ENCODE measurements at regions not wholly inside any gene's neighbourhood (a gene's known extent, or its start where the extent isn't known, plus 50 kb on each side); places are given as distances from the start of the nearest gene placed in this dataset.
A peak's percentile ranks its signal among the peaks of the same experiment; 100 is the strongest.

DNA sequence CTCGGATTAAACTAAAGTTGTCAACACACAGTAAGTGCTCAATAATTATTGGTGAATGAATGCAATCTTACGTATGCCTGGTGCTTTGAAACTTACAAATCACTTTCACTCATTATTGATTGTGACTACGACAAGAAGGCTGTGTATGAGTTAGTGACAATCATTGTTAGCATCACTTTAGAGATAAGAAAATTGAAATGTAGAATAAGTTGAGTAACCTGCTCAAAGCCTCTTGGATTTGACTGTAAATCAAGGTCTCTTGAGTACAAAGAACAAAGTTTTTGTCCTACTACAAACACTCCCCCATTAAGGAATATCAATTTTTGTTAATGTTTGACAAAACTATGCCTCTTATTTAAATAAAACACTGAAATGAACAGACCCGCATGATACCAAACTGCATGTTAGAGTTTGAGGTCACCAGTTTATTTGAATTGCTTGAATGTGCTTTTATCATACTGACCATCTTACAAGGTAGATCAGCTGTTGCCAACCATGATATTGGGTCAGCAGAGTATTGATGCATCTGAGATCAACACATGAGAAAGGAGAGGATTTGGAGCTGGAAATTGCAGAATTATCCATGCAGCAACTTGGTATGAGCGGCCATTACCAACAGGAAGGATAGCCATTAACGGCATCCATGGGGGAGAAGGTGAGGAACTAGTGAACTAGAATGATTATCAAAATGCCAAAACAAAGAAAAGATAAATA lies 142.1 kb downstream of the IRS1 start (continued):
- TF ChIP-seq ISX (CRISPR knock-in tag; conservative IDR thresholded peaks at IDR 0.05) (no peak), MAZ (IDR thresholded peaks at IDR 0.05; ENCODE audit: borderline replicate concordance, low read depth, low read length) (no peak), MAZ (CRISPR knock-in tag; IDR thresholded peaks at IDR 0.05; ENCODE audit: low read depth) (no peak), DNMT3B (CRISPR knock-in tag; conservative IDR thresholded peaks at IDR 0.05) (no peak), ZNF17 (CRISPR knock-in tag; IDR thresholded peaks at IDR 0.05) (no peak), RELA (CRISPR knock-in tag; IDR thresholded peaks at IDR 0.05) (no peak), ZNF788 (CRISPR knock-in tag; IDR thresholded peaks at IDR 0.05; ENCODE audit: borderline replicate concordance) (no peak), MBNL3 (CRISPR knock-in tag; conservative IDR thresholded peaks at IDR 0.05) (no peak), ZNF30 (CRISPR knock-in tag; IDR thresholded peaks at IDR 0.05) (no peak), ZNF235 (CRISPR knock-in tag; IDR thresholded peaks at IDR 0.05; ENCODE audit: borderline replicate concordance) (no peak), IKZF1 (IDR thresholded peaks at IDR 0.05) (no peak), TBX2 (CRISPR knock-in tag; IDR thresholded peaks at IDR 0.05; ENCODE audit: borderline replicate concordance) (no peak; the same call in none of the 2 replicates), ZNF335 (CRISPR knock-in tag; IDR thresholded peaks at IDR 0.05) (no peak), ZNF441 (CRISPR knock-in tag; IDR thresholded peaks at IDR 0.05; ENCODE audit: borderline replicate concordance) (no peak), ZNF777 (CRISPR knock-in tag; IDR thresholded peaks at IDR 0.05) (no peak), SKI (IDR thresholded peaks at IDR 0.05; ENCODE audit: partially characterized antibody) (peak; percentile 64), KLF16 (CRISPR knock-in tag; IDR thresholded peaks at IDR 0.05) (peak in 1 of 2 experiments; percentile 53; a peak in 2 of 4 replicates), ZNF431 (CRISPR knock-in tag; IDR thresholded peaks at IDR 0.05; ENCODE audit: borderline replicate concordance, low read depth) (no peak), GATAD2A (CRISPR knock-in tag; IDR thresholded peaks at IDR 0.05) (peak; percentile 98)
- TF ChIP-seq, protein P1, sequence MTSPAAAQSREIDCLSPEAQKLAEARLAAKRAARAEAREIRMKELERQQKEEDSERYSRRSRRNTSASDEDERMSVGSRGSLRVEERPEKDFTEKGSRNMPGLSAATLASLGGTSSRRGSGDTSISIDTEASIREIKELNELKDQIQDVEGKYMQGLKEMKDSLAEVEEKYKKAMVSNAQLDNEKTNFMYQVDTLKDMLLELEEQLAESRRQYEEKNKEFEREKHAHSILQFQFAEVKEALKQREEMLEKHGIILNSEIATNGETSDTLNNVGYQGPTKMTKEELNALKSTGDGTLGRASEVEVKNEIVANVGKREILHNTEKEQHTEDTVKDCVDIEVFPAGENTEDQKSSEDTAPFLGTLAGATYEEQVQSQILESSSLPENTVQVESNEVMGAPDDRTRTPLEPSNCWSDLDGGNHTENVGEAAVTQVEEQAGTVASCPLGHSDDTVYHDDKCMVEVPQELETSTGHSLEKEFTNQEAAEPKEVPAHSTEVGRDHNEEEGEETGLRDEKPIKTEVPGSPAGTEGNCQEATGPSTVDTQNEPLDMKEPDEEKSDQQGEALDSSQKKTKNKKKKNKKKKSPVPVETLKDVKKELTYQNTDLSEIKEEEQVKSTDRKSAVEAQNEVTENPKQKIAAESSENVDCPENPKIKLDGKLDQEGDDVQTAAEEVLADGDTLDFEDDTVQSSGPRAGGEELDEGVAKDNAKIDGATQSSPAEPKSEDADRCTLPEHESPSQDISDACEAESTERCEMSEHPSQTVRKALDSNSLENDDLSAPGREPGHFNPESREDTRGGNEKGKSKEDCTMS (CRISPR knock-in tag; conservative IDR thresholded peaks at IDR 0.05), result no peak
- TF ChIP-seq, protein P2, sequence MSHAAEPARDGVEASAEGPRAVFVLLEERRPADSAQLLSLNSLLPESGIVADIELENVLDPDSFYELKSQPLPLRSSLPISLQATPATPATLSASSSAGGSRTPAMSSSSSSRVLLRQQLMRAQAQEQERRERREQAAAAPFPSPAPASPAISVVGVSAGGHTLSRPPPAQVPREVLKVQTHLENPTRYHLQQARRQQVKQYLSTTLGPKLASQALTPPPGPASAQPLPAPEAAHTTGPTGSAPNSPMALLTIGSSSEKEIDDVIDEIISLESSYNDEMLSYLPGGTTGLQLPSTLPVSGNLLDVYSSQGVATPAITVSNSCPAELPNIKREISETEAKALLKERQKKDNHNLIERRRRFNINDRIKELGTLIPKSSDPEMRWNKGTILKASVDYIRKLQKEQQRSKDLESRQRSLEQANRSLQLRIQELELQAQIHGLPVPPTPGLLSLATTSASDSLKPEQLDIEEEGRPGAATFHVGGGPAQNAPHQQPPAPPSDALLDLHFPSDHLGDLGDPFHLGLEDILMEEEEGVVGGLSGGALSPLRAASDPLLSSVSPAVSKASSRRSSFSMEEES (CRISPR knock-in tag; IDR thresholded peaks at IDR 0.05), result 0 out of 2 replicates have a peak, but pooled peaks have one; percentile 11
- TF ChIP-seq, protein P3, sequence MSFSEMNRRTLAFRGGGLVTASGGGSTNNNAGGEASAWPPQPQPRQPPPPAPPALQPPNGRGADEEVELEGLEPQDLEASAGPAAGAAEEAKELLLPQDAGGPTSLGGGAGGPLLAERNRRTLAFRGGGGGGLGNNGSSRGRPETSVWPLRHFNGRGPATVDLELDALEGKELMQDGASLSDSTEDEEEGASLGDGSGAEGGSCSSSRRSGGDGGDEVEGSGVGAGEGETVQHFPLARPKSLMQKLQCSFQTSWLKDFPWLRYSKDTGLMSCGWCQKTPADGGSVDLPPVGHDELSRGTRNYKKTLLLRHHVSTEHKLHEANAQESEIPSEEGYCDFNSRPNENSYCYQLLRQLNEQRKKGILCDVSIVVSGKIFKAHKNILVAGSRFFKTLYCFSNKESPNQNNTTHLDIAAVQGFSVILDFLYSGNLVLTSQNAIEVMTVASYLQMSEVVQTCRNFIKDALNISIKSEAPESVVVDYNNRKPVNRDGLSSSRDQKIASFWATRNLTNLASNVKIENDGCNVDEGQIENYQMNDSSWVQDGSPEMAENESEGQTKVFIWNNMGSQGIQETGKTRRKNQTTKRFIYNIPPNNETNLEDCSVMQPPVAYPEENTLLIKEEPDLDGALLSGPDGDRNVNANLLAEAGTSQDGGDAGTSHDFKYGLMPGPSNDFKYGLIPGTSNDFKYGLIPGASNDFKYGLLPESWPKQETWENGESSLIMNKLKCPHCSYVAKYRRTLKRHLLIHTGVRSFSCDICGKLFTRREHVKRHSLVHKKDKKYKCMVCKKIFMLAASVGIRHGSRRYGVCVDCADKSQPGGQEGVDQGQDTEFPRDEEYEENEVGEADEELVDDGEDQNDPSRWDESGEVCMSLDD (CRISPR knock-in tag; IDR thresholded peaks at IDR 0.05; ENCODE audit: borderline replicate concordance), result no peak
- TF ChIP-seq, protein P4, sequence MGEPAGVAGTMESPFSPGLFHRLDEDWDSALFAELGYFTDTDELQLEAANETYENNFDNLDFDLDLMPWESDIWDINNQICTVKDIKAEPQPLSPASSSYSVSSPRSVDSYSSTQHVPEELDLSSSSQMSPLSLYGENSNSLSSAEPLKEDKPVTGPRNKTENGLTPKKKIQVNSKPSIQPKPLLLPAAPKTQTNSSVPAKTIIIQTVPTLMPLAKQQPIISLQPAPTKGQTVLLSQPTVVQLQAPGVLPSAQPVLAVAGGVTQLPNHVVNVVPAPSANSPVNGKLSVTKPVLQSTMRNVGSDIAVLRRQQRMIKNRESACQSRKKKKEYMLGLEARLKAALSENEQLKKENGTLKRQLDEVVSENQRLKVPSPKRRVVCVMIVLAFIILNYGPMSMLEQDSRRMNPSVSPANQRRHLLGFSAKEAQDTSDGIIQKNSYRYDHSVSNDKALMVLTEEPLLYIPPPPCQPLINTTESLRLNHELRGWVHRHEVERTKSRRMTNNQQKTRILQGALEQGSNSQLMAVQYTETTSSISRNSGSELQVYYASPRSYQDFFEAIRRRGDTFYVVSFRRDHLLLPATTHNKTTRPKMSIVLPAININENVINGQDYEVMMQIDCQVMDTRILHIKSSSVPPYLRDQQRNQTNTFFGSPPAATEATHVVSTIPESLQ (CRISPR knock-in tag; conservative IDR thresholded peaks at IDR 0.05), result no peak
